GM21515 (cell line): ENCODE measurements at regions not wholly inside any gene's neighbourhood (a gene's known extent, or its start where the extent isn't known, plus 50 kb on each side); places are given as distances from the start of the nearest gene placed in this dataset.
"Not testable (repeated sequence)": the region's sequence is repeated elsewhere in the genome, so short reads cannot be mapped to it uniquely, and the experiment has no call there.

ENCODE experiments used
- ATAC-seq: cut with Tn5 transposase; IDR thresholded peaks from one replicate; pipeline ENCODE4 v1.9.1; 2021; ENCODE audit not compliant: unreplicated experiment

- no peak for ATAC-seq
These were observed 299.3 kb downstream of the RASEF start for GRCh38 chr9:82763656-82764055.

GRCh38 chr9:82764061-82764668 lies 298.8 kb downstream of the RASEF start:
- ATAC-seq = no peak

- not testable (repeated sequence) for ATAC-seq
These were observed 288.2 kb downstream of the RASEF start for GRCh38 chr9:82774707-82775231.

GRCh38 chr9:82776508-82776907 lies 286.4 kb downstream of the RASEF start:
- no peak for ATAC-seq

DNA sequence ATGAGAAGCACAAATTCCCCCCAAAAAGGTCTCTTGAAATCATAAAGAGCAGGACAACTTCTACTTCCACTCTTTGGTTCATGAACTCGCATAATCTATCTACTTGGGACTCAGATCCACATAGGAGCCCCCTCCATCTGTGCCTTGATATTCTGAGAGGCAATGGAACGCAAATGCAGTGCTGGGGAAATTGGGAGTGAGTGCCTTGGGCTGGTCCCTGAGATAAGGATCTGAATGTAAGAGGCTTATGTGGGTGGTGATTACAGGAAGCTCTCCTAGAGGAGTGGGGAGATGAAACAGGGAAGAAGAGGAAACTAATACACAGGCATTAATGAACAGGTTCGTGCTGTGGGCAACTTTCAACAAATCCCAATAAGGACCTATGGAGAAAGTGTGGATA lies 285.6 kb downstream of the RASEF start:
- no peak for ATAC-seq

DNA sequence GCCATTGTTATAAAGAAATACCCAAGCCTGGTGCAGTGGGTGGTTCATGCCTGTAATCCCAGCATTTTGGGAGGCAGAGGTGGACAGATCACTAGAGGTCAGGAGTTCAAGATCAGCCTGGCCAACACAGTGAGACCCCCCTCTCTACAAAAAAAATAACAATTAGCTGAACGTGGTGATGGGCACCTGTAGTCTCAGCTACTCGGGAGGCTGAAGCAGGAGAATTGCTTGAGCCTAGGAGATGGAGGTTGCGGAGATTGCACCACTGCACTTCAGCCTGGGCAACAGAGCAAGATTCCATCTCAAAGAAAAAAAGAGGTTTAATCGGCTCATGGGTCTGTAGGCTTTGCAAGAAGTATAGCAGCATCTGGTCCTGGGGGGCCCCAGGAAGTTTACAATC lies 284.0 kb downstream of the RASEF start:
- not testable (repeated sequence) for ATAC-seq

- ATAC-seq = no peak
These were observed 282.9 kb downstream of the RASEF start for GRCh38 chr9:82780017-82780416.

DNA sequence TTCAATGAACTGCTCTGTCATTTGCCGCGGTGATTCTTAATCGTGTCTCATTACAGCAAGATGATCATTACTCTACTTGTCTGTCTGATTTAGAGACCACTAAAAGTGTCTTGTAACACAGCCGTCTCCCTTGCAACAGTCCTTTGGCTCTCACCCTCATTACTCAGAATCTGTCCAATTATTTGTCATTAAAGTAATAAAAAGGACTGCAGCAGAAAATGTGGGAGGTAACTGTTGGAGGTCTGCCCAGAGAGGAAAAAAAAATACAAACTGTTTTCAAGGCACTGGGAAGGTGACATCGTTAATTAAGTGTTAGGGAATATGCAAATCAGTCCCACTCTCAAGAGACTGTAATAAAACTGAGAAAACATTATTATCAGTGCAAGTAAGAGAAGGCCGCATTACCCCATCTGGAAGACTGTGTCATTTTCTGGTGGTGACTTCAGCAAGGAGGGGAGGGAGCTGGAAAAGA lies 281.0 kb downstream of the RASEF start:
- no peak for ATAC-seq

DNA sequence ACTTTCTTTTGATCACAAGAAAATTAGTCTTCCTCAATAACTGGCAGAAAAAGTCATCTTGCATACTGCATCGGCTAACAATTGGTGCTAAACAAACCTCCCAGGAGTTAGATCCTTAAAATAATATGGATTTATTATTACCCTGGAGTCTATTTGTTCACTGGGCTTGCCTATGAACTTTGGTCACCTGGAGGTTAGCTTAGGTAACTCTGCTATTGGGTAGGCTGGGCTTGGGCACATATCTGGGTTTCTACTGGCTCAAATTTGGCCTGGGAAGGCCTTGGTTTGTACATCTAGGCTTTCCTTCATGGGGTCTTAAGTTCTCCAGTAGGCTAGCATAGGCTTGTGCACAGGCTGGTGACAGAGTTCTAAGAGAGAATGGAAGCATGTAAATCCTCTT lies 279.9 kb downstream of the RASEF start:
- no peak for ATAC-seq

DNA sequence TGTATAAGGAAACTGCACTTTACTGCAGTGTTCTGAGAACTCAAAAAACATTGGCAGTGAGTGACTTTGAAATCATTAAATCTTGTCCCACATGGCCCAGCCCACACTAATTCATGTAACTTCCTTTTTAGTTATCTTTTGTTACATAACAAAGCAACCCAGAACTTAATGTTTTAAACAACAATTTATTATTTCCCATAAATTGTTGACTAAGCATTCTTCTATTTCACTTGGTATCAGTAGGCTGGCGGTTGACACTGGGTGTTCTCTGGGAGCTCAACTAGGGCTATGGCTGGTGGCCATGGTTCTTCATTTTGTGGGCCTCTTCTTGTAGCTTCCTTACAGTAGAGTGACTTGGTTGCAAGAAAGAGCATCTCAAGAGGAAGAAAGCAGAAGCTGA lies 278.4 kb downstream of the RASEF start:
- ATAC-seq = no peak

DNA sequence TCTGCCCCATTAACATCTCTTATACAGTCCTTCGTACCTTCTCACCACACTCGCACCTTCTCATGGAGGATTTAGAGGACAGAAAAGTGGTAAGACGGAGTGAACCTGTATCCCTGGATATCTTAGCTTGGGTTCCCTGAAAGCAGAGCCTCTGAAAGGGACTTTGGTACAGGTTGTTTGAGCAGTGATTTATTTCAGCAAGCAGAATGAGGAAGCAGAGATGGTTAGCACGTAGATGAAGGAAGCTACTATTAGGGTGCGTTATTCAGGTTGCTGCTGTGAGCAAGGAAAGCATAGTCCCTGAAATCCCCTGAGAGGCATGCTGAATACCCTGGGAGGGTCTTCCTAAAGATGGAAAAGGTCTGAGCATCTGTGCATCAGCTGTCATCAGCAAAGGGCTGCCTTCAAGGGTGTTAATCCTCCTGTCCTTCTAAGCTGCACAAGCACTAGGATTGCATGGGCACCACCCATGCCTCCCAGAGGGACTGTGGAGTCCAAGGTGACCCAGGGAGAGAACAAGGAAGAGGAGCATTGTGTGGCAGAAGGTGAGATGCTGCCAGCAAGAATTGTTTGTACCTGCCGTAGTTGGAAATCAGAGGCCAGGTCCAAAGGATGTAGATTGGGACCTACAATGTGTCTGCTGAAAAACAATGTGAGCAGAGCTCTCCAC lies 273.7 kb downstream of the RASEF start:
- ATAC-seq = no peak

GRCh38 chr9:82790875-82791274 lies 272.1 kb downstream of the RASEF start:
- no peak for ATAC-seq

DNA sequence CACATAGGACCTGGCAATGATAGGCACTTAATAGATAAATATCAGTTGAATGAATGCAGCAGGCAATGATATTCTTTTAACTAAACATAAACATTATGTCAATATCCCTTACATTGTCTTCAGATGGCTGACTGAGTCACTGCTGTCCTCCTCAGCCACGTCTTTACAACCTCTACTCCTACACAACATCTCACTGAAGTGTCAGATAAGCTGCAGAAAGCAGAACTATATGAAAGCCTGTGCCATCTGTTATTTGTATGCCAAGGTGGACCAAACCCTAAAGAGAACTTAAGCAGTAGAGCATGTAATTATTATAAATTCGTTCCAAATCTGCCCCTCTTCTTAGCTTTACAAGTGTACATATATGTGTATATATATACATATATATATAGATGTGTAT lies 271.2 kb downstream of the RASEF start:
- no peak for ATAC-seq

GRCh38 chr9:82797534-82797933 lies 265.4 kb downstream of the RASEF start:
- no peak for ATAC-seq

- ATAC-seq = no peak
These were observed 263.7 kb downstream of the RASEF start for GRCh38 chr9:82799286-82799685.

- no peak for ATAC-seq
These were observed 257.9 kb downstream of the RASEF start for GRCh38 chr9:82805027-82805426.

GRCh38 chr9:82808478-82808877 lies 254.5 kb downstream of the RASEF start:
- no peak for ATAC-seq

- no peak for ATAC-seq
These were observed 252.0 kb downstream of the RASEF start for GRCh38 chr9:82810915-82811314.

DNA sequence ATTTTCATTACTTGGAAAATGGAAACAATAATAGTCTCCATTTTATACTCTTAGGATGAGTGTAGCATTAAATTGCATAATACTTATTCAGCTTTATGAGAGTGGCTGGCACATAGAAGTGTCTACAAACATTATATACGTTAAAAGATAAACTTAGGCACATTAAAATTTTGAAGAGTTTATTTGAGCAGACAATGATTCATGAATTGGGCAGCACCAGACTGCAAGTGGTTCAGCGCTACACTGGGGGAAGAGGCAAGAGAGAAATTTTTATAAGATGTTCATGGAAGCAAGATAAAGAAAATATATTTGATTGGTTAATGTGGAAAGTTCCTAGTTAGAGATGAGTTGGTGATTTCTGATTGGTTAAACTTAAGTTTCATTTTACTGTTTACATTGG lies 243.7 kb downstream of the RASEF start:
- ATAC-seq = no peak

DNA sequence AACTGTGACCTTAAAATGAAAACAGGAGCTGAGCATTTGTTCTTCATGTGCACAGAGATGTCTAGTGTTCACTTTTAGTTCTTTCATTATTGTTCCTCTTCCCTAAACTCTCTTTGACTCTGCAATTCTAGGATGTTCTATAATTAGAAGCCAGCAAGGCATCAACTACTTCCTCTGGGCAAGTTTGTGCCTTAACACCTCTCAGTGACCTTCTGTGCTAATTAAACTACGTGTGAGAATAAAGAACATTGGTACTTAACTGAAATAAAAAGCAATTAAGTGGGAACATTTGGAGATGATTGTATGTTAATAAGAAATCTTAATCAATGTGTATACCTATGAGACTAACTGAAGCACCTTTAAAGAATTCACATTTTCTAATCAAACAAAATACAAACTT lies 242.8 kb downstream of the RASEF start:
- no peak for ATAC-seq

- no peak for ATAC-seq
These were observed 233.1 kb downstream of the RASEF start for GRCh38 chr9:82829818-82830217.

GRCh38 chr9:82865524-82865923 lies 197.4 kb downstream of the RASEF start:
- ATAC-seq = no peak
